Right atrium auricular region (tissue), 2 donors: ENCODE measurements at regions not wholly inside any gene's neighbourhood (a gene's known extent, or its start where the extent isn't known, plus 50 kb on each side); places are given as distances from the start of the nearest gene placed in this dataset.
A peak's percentile ranks its signal among the peaks of the same experiment; 100 is the strongest.
"Not testable (repeated sequence)": the region's sequence is repeated elsewhere in the genome, so short reads cannot be mapped to it uniquely, and the experiment has no call there.

Source experiments
- DNase-seq: peaks from one replicate; pipeline ENCODE4 v3.0.0-alpha.2; 2019; ENCODE audit warnings: low spot score
- H3K27ac ChIP-seq, 2 donors: fragments of 200-600 bp; sonication (generic); 1 replicate in 1 of 2; 2 replicates in 1 of 2; pipeline ENCODE4 v1.5.1; 2016 to 2019
- H3K27me3 ChIP-seq, 2 donors: fragments of 200-600 bp; sonication (generic); one replicate each; pipeline versions ENCODE4 v1.5.1 to v1.6.0; 2017 to 2019
- H3K36me3 ChIP-seq: fragments of 200-600 bp; sonication (generic); one replicate; pipeline ENCODE4 v1.5.1; 2016
- H3K4me1 ChIP-seq, 2 donors: fragments of 200-600 bp; sonication (generic); one replicate each; pipeline versions ENCODE4 v1.5.1 to v1.6.0; 2017 to 2019
- H3K4me3 ChIP-seq, 2 donors: fragments of 200-600 bp; sonication (generic); 1 replicate in 1 of 2; 2 replicates in 1 of 2; pipeline ENCODE4 v1.5.1; 2017 to 2019; ENCODE audit warnings: mild to moderate bottlenecking in 1 of 2, moderate library complexity in 1 of 2
- H3K9me3 ChIP-seq, 2 donors: fragments of 200-600 bp; sonication (generic); one replicate each; pipeline ENCODE4 v1.5.1; 2019
- CTCF ChIP-seq, 2 donors: fragments of 200-600 bp; sonication (generic); IDR thresholded peaks; one replicate each; pipeline ENCODE4 v1.5.1; 2019; ENCODE audit warnings: antibody characterized with exemption in 2 of 2

- H3K27ac ChIP-seq: no peak overlapping the region
- no peaks in the 10 kb centered on the region for H3K9me3 ChIP-seq
- H3K4me3 ChIP-seq: no peak overlapping the region
- DNase-seq: no peak
- no peaks in the 10 kb centered on the region for H3K36me3 ChIP-seq
- H3K4me1 ChIP-seq: no peaks in the 10 kb centered on the region
- TF ChIP-seq CTCF (IDR thresholded peaks at IDR 0.05): no peak
- no peaks in the 10 kb centered on the region for H3K27me3 ChIP-seq
Measured at GRCh38 chr6:119760046-119760445, 410.5 kb upstream of the MAN1A1 start.

DNA sequence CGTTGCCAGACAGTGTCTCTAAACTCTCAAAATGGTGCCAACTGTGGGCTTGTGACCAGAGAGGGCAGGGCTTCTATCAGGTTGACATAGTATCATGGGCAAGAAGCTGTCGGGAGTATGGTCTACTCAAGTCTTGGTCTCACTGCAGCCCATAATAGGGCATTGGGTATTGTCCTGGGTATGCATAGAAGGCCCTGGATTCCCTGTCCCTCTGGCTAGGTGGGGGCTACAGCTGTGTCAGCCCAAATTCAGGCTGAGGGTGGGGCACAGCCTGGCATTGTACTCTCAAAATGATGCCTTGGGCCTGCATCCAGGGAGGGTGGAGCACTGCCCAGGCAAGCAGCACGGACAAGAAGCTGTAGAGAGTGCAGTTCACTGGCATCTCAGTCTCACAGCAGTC lies 408.8 kb upstream of the MAN1A1 start:
- H3K4me1 ChIP-seq: no peaks in the 10 kb centered on the region
- no peak overlapping the region for H3K4me3 ChIP-seq
- TF ChIP-seq CTCF (IDR thresholded peaks at IDR 0.05): no peak
- H3K27me3 ChIP-seq: no peaks in the 10 kb centered on the region
- no peak for DNase-seq
- no peaks in the 10 kb centered on the region for H3K36me3 ChIP-seq
- H3K9me3 ChIP-seq: no peaks in the 10 kb centered on the region
- no peak overlapping the region for H3K27ac ChIP-seq

- DNase-seq: no peak
- Histone ChIP-seq H3K4me1 (no peaks in the 10 kb centered on the region), H3K4me3 (no peak overlapping the region), H3K27me3 (no peaks in the 10 kb centered on the region), H3K36me3 (no peaks in the 10 kb centered on the region), H3K9me3 (no peaks in the 10 kb centered on the region), H3K27ac (no peak overlapping the region)
- TF ChIP-seq CTCF (IDR thresholded peaks at IDR 0.05): no peak
Measured at GRCh38 chr6:119757467-119757866, 407.9 kb upstream of the MAN1A1 start.

GRCh38 chr6:119749335-119749734 lies 399.8 kb upstream of the MAN1A1 start:
- no peaks in the 10 kb centered on the region for H3K27me3 ChIP-seq
- no peak overlapping the region for H3K27ac ChIP-seq
- no peak overlapping the region for H3K4me3 ChIP-seq
- H3K4me1 ChIP-seq: no peaks in the 10 kb centered on the region
- H3K36me3 ChIP-seq: no peaks in the 10 kb centered on the region
- peaks cover 0 to 8% of the 10 kb centered on the region in 2 donors for H3K9me3 ChIP-seq
- DNase-seq: no peak
- TF ChIP-seq CTCF (IDR thresholded peaks at IDR 0.05): no peak

GRCh38 chr6:119748535-119748934 lies 399.0 kb upstream of the MAN1A1 start:
- H3K27me3 ChIP-seq, DNase-seq, H3K4me3 ChIP-seq, H3K4me1 ChIP-seq, H3K36me3 ChIP-seq, H3K9me3 ChIP-seq, H3K27ac ChIP-seq: not testable (repeated sequence)

DNA sequence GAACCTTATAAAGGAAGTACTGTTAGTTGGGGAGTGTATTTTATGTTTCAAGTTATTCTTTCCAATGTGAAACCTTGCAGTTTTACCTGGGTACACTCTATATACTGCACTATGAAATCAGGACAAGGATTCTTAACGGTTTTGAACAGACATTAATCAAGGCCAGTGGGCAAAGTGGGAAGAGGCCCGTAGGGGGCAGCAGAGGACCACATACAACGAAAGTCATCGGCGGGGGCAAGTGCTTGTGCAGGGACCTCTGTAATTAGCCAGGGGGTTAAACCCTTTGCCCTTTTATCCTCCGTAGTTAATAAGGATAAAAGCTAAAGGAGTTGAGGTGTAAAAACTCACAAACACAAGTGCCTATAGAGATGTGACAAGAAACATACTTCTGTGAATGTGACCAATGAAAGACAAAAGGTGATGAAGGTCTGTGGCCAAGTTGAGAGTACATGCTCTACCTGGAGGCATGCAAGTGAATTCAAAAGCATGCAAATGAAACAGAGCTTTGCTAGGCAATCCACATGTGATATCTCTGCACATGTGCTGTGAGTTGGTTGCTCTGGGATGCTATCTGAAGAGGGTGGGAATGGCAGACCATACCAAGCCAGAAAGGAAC lies 392.7 kb upstream of the MAN1A1 start:
- DNase-seq: peak; percentile 64
- H3K27ac ChIP-seq: no peak overlapping the region
- no peaks in the 10 kb centered on the region for H3K27me3 ChIP-seq
- TF ChIP-seq CTCF (IDR thresholded peaks at IDR 0.05): peak; percentile 41 to 72
- H3K4me3 ChIP-seq: no peak overlapping the region
- no peaks in the 10 kb centered on the region for H3K36me3 ChIP-seq
- no peaks in the 10 kb centered on the region for H3K9me3 ChIP-seq
- H3K4me1 ChIP-seq: no peaks in the 10 kb centered on the region
